MM.1S (cell line): ENCODE measurements at regions not wholly inside any gene's neighbourhood (a gene's known extent, or its start where the extent isn't known, plus 50 kb on each side); places are given as distances from the start of the nearest gene placed in this dataset.

Source experiments
- EZH2 ChIP-seq: fragments of 300-600 bp; sonication (generic); optimal IDR thresholded peaks from 2 replicates; pipeline ENCODE3; 2017; ENCODE audit warnings: low read depth, mild to moderate bottlenecking, antibody characterized with exemption, low read length, mixed read lengths
- TF ChIP-seq, protein P1 (sequence below): fragments of 300-600 bp; sonication (generic); IDR thresholded peaks from 2 replicates; pipeline ENCODE4 v1.5.1; 2016; ENCODE audit warnings: antibody characterized with exemption, low read length, mixed read lengths

- TF ChIP-seq EZH2, result no peak
- TF ChIP-seq, protein P1, sequence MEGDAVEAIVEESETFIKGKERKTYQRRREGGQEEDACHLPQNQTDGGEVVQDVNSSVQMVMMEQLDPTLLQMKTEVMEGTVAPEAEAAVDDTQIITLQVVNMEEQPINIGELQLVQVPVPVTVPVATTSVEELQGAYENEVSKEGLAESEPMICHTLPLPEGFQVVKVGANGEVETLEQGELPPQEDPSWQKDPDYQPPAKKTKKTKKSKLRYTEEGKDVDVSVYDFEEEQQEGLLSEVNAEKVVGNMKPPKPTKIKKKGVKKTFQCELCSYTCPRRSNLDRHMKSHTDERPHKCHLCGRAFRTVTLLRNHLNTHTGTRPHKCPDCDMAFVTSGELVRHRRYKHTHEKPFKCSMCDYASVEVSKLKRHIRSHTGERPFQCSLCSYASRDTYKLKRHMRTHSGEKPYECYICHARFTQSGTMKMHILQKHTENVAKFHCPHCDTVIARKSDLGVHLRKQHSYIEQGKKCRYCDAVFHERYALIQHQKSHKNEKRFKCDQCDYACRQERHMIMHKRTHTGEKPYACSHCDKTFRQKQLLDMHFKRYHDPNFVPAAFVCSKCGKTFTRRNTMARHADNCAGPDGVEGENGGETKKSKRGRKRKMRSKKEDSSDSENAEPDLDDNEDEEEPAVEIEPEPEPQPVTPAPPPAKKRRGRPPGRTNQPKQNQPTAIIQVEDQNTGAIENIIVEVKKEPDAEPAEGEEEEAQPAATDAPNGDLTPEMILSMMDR, result no peak
Observed at GRCh38 chr3:13707456-13707855, 158.5 kb downstream of the FBLN2 start.
